Esophagus squamous epithelium (tissue), 4 donors: ENCODE measurements at regions not wholly inside any gene's neighbourhood (a gene's known extent, or its start where the extent isn't known, plus 50 kb on each side); places are given as distances from the start of the nearest gene placed in this dataset.

ENCODE experiments used
- POLR2A ChIP-seq, 4 donors: fragments of 450-650 bp; IDR thresholded peaks; one replicate each; pipeline ENCODE4 v1.6.1; 2017; ENCODE audit warnings: antibody characterized with exemption in 4 of 4, mild to moderate bottlenecking in 4 of 4, moderate library complexity in 3 of 4
- TF ChIP-seq, protein P1 (sequence below), 6 experiments: fragments of 450-650 bp in 4 of 6; fragments of 200-600 bp in 2 of 6; sonication (generic) in 2 of 6; IDR thresholded peaks; one replicate each; pipeline ENCODE4 v1.5.1; 2016 to 2019; ENCODE audit warnings: antibody characterized with exemption in 6 of 6, mild to moderate bottlenecking in 4 of 6, moderate library complexity in 4 of 6

DNA sequence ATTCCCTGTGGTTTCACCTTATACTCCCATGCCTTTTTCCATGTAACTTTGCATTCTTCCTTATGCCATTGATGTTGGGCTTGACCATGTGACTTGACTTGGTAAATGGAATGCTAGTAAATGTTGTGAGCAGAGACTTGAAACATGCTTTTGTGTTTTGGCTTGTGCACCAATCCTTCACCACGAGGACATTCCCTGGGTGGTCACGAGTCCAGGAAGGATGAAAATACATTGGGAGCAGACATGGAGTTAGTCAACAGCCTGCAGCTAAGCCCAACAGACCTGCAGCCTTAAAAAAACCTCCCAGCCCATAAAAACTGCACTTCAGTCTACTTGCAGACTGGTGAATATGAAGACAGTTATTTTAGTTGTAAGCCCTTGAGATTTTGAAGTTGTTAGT is 116.5 kb upstream of the SPATS2L start:
- TF ChIP-seq, protein P1, sequence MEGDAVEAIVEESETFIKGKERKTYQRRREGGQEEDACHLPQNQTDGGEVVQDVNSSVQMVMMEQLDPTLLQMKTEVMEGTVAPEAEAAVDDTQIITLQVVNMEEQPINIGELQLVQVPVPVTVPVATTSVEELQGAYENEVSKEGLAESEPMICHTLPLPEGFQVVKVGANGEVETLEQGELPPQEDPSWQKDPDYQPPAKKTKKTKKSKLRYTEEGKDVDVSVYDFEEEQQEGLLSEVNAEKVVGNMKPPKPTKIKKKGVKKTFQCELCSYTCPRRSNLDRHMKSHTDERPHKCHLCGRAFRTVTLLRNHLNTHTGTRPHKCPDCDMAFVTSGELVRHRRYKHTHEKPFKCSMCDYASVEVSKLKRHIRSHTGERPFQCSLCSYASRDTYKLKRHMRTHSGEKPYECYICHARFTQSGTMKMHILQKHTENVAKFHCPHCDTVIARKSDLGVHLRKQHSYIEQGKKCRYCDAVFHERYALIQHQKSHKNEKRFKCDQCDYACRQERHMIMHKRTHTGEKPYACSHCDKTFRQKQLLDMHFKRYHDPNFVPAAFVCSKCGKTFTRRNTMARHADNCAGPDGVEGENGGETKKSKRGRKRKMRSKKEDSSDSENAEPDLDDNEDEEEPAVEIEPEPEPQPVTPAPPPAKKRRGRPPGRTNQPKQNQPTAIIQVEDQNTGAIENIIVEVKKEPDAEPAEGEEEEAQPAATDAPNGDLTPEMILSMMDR (IDR thresholded peaks at IDR 0.05): no peak
- no peak for TF ChIP-seq POLR2A (IDR thresholded peaks at IDR 0.05)
